LNCaP clone FGC (cell line): ENCODE measurements at regions not wholly inside any gene's neighbourhood (a gene's known extent, or its start where the extent isn't known, plus 50 kb on each side); places are given as distances from the start of the nearest gene placed in this dataset.
"Not testable (repeated sequence)": the region's sequence is repeated elsewhere in the genome, so short reads cannot be mapped to it uniquely, and the experiment has no call there.

Source experiments
- DNase-seq: peaks from one replicate; pipeline ENCODE4 v3.0.0-alpha.2; 2011; ENCODE audit warnings: low read depth
- H3K4me3 ChIP-seq: 2 replicates; pipeline ENCODE4 v1.5.1; 2011; ENCODE audit warnings: mild to moderate bottlenecking, low read depth, low read length, control low read depth
- CTCF ChIP-seq: IDR thresholded peaks from 2 replicates; pipeline ENCODE4 v1.5.1; 2012; ENCODE audit warnings: mild to moderate bottlenecking; ENCODE audit not compliant: control insufficient read depth, insufficient read depth; ENCODE audit errors: extremely low read depth

- no peak for TF ChIP-seq CTCF
- H3K4me3 ChIP-seq: no peak overlapping the region
- no peak for DNase-seq
Measured at GRCh38 chr7:10429511-10429910, 544.2 kb upstream of the PHF14 start.

GRCh38 chr7:10436302-10436701, 537.4 kb upstream of the PHF14 start:
- H3K4me3 ChIP-seq: no peak overlapping the region
- DNase-seq: no peak
- TF ChIP-seq CTCF: no peak

GRCh38 chr7:10439027-10439426, 534.6 kb upstream of the PHF14 start:
- no peak for DNase-seq
- TF ChIP-seq CTCF: no peak
- H3K4me3 ChIP-seq: no peak overlapping the region

GRCh38 chr7:10455936-10456335, 517.7 kb upstream of the PHF14 start:
- no peak for TF ChIP-seq CTCF
- no peak for DNase-seq
- no peak overlapping the region for H3K4me3 ChIP-seq

GRCh38 chr7:10460474-10460873, 513.2 kb upstream of the PHF14 start:
- H3K4me3 ChIP-seq: no peak overlapping the region
- no peak for DNase-seq

GRCh38 chr7:10463701-10464100, 510.0 kb upstream of the PHF14 start:
- no peak for DNase-seq
- no peak overlapping the region for H3K4me3 ChIP-seq
- TF ChIP-seq CTCF: no peak

More at GRCh38 chr7:10460474-10460873, 513.2 kb upstream of the PHF14 start:
- TF ChIP-seq CTCF: no peak

- DNase-seq, H3K4me3 ChIP-seq: not testable (repeated sequence)
Measured at GRCh38 chr7:10465536-10465935, 508.1 kb upstream of the PHF14 start.
